ENCODE measurements at regions not wholly inside any gene's neighbourhood (a gene's known extent, or its start where the extent isn't known, plus 50 kb on each side); places are given as distances from the start of the nearest gene placed in this dataset.

DNA sequence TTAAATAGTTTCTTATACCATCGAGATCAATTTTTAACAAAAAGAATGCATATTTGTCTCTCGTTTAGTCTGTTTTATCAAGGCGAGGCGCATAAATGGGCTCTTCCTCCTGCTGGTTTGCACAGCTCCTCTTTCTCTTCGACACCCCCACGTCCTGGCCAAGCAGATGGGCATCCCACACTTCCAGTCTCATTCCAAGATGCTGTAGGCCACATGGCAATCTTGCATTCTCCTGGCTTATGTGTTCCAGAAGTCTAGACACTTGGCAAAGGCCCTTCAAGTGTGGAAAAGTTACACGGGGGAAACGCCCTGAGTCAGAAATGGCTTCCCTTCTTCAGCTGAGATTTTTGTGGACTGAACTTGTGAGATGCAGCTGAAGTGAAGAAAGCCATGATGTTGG lies 447.1 kb downstream of the QKI start:
- TF ChIP-seq, protein P1, sequence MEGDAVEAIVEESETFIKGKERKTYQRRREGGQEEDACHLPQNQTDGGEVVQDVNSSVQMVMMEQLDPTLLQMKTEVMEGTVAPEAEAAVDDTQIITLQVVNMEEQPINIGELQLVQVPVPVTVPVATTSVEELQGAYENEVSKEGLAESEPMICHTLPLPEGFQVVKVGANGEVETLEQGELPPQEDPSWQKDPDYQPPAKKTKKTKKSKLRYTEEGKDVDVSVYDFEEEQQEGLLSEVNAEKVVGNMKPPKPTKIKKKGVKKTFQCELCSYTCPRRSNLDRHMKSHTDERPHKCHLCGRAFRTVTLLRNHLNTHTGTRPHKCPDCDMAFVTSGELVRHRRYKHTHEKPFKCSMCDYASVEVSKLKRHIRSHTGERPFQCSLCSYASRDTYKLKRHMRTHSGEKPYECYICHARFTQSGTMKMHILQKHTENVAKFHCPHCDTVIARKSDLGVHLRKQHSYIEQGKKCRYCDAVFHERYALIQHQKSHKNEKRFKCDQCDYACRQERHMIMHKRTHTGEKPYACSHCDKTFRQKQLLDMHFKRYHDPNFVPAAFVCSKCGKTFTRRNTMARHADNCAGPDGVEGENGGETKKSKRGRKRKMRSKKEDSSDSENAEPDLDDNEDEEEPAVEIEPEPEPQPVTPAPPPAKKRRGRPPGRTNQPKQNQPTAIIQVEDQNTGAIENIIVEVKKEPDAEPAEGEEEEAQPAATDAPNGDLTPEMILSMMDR (IDR thresholded peaks at IDR 0.05) = no peak
- no peak for TF ChIP-seq POLR2A (IDR thresholded peaks at IDR 0.05)
